Activated naive CD8-positive, alpha-beta T cell treated with anti-CD3 and anti-CD28 coated beads, Interleukin-2, amount 50 U/mL, for 24 hours (primary cell): ENCODE measurements at regions not wholly inside any gene's neighbourhood (a gene's known extent, or its start where the extent isn't known, plus 50 kb on each side); places are given as distances from the start of the nearest gene placed in this dataset.

Source experiments
- ATAC-seq: fragments of 150-1000 bp; cut with Tn5 transposase; one replicate; pipeline ENCODE4 v1.10.0; 2021
- DNase-seq: peaks from one replicate; pipeline ENCODE4 v3.0.0; 2021
- H3K27ac Mint-ChIP-seq: one replicate; pipeline ENCODE4 v1.8.0; 2021; ENCODE audit warnings: mild to moderate bottlenecking, mixed read lengths
- H3K27me3 Mint-ChIP-seq: one replicate; pipeline ENCODE4 v1.8.0; 2021; ENCODE audit warnings: mixed read lengths
- H3K36me3 Mint-ChIP-seq: one replicate; pipeline ENCODE4 v1.8.0; 2021; ENCODE audit warnings: low read depth, mixed read lengths
- H3K4me1 Mint-ChIP-seq: one replicate; pipeline ENCODE4 v1.8.0; 2021; ENCODE audit warnings: mixed read lengths
- H3K4me3 Mint-ChIP-seq: one replicate; pipeline ENCODE4 v1.8.0; 2021; ENCODE audit warnings: mild to moderate bottlenecking, moderate library complexity, mixed read lengths
- H3K9me3 Mint-ChIP-seq: one replicate; pipeline ENCODE4 v1.8.0; 2021; ENCODE audit warnings: mixed read lengths

GRCh38 chr6:8507286-8507685 lies 71.9 kb upstream of the SLC35B3 start:
- no peak overlapping the region for H3K4me3 Mint-ChIP-seq
- DNase-seq, result no peak

GRCh38 chr6:8506126-8506525 lies 70.8 kb upstream of the SLC35B3 start:
- H3K4me1 Mint-ChIP-seq, result no peaks in the 10 kb centered on the region
- no peak for ATAC-seq

More at GRCh38 chr6:8507286-8507685, 71.9 kb upstream of the SLC35B3 start:
- Mint-ChIP-seq H3K9me3 (no peaks in the 10 kb centered on the region), H3K27me3 (no peaks in the 10 kb centered on the region), H3K4me1 (no peaks in the 10 kb centered on the region), H3K36me3 (no peaks in the 10 kb centered on the region), H3K27ac (no peak overlapping the region)
- ATAC-seq, result no peak

GRCh38 chr6:8499540-8499939 lies 64.2 kb upstream of the SLC35B3 start:
- ATAC-seq, result no peak
- DNase-seq, result no peak
- Mint-ChIP-seq H3K27me3 (peaks cover 3% of the 10 kb centered on the region), H3K4me3 (no peak overlapping the region), H3K9me3 (no peaks in the 10 kb centered on the region), H3K36me3 (no peaks in the 10 kb centered on the region), H3K4me1 (no peaks in the 10 kb centered on the region), H3K27ac (no peak overlapping the region)

More at GRCh38 chr6:8506126-8506525, 70.8 kb upstream of the SLC35B3 start:
- no peak for DNase-seq
- no peak overlapping the region for H3K27ac Mint-ChIP-seq
- no peaks in the 10 kb centered on the region for H3K27me3 Mint-ChIP-seq
- H3K4me3 Mint-ChIP-seq, result no peak overlapping the region
- no peaks in the 10 kb centered on the region for H3K36me3 Mint-ChIP-seq
- no peaks in the 10 kb centered on the region for H3K9me3 Mint-ChIP-seq

GRCh38 chr6:8494730-8495129 lies 59.4 kb upstream of the SLC35B3 start:
- H3K4me3 Mint-ChIP-seq, result no peak overlapping the region
- ATAC-seq, result no peak
- no peak overlapping the region for H3K27ac Mint-ChIP-seq
- no peaks in the 10 kb centered on the region for H3K36me3 Mint-ChIP-seq
- no peaks in the 10 kb centered on the region for H3K4me1 Mint-ChIP-seq
- peaks cover 3% of the 10 kb centered on the region for H3K27me3 Mint-ChIP-seq
- H3K9me3 Mint-ChIP-seq, result no peaks in the 10 kb centered on the region
- DNase-seq, result no peak

GRCh38 chr6:8492536-8493133 lies 57.3 kb upstream of the SLC35B3 start:
- Mint-ChIP-seq H3K27me3 (peaks cover 3% of the 10 kb centered on the region), H3K9me3 (no peaks in the 10 kb centered on the region), H3K36me3 (no peaks in the 10 kb centered on the region), H3K4me1 (no peaks in the 10 kb centered on the region), H3K27ac (no peak overlapping the region), H3K4me3 (no peak overlapping the region)
- DNase-seq (no peak), ATAC-seq (no peak)
